GM12878 (cell line): ENCODE measurements at regions not wholly inside any gene's neighbourhood (a gene's known extent, or its start where the extent isn't known, plus 50 kb on each side); places are given as distances from the start of the nearest gene placed in this dataset.

Experiments
- ATAC-seq: fragments of 200-7000 bp; cut with Tn5 transposase; 3 replicates; pipeline ENCODE4 v1.9.1; 2020; ENCODE audit warnings: mild to moderate bottlenecking, moderate library complexity
- BruUV-seq: library from RNA; stranded (reverse); fragments of 400-500 nt; replicated peaks from 2 replicates; lab custom pipeline; 2021; lab: Mats Ljungman, UMichigan
- CTCF ChIA-PET: fragments of 300-600 bp; sonication (Branson Sonifier 250); formaldehyde crosslinking; extraction: SDS; loops from one replicate; lab custom pipeline; 2021; ENCODE audit warnings: inconsistent platforms; lab: Yijun Ruan, JAX
- POLR2A ChIA-PET: fragments of 350-600 bp; formaldehyde crosslinking; extraction: SDS; loops from one replicate; lab custom pipeline; 2021; ENCODE audit warnings: inconsistent platforms; lab: Charles Lee
- RAD21 ChIA-PET: fragments of 300-600 bp; sonication (Branson Sonifier 250); formaldehyde crosslinking; loops from one replicate; lab custom pipeline; 2023; ENCODE audit warnings: antibody characterized with exemption; ENCODE audit not compliant: unreplicated experiment; lab: Charles Lee
- SMC1A ChIA-PET: fragments of 300-600 bp; sonication (Branson Sonifier 250); formaldehyde crosslinking; loops from one replicate; lab custom pipeline; 2023; ENCODE audit not compliant: unreplicated experiment, uncharacterized antibody; lab: Charles Lee
- DNase-seq: peaks from one replicate; pipeline ENCODE4 v3.0.0-alpha.2; 2011; ENCODE audit warnings: low read depth, low spot score
- FAIRE-seq: peaks from 3 replicates; lab custom pipeline; 2011; peaks lifted over from hg19 to GRCh38; lab: Jason Lieb, UNC
- H2AFZ ChIP-seq: 2 replicates; pipeline ENCODE4 v1.6.0; 2011; ENCODE audit warnings: low read depth, low read length, control low read depth; ENCODE audit not compliant: control insufficient read depth
- H3K27ac ChIP-seq: 2 replicates; pipeline ENCODE4 v1.5.1; 2011; ENCODE audit warnings: control low read depth; ENCODE audit not compliant: control insufficient read depth, insufficient read depth
- H3K27me3 ChIP-seq, 2 experiments: replicated peaks in 1 of 2; 2 replicates each; pipeline versions ENCODE4 v1.6.0 to v1.6.1; 2011; ENCODE audit warnings: low read length in 1 of 2; ENCODE audit not compliant: control insufficient read depth in 2 of 2, insufficient read depth in 2 of 2
- H3K36me3 ChIP-seq, 2 experiments: 2 replicates each; pipeline ENCODE4 v1.5.1; 2011; ENCODE audit warnings: low read length in 1 of 2; ENCODE audit not compliant: control insufficient read depth in 2 of 2, insufficient read depth in 2 of 2
- H3K4me1 ChIP-seq: 2 replicates; pipeline ENCODE4 v1.6.1; 2011; ENCODE audit warnings: mild to moderate bottlenecking, low read length, moderate library complexity, mixed read lengths; ENCODE audit not compliant: control insufficient read depth, insufficient read depth
- H3K4me2 ChIP-seq: 2 replicates; pipeline ENCODE4 v1.6.0; 2011; ENCODE audit warnings: control low read depth; ENCODE audit not compliant: control insufficient read depth, insufficient read depth
- H3K4me3 ChIP-seq: fragments of 200-600 bp; sonication (generic); 2 replicates; pipeline ENCODE4 v1.5.1; 2016
- H3K79me2 ChIP-seq: 2 replicates; pipeline ENCODE4 v1.6.0; 2011; ENCODE audit warnings: low read length; ENCODE audit not compliant: control insufficient read depth, insufficient read depth
- H3K9ac ChIP-seq: 2 replicates; pipeline ENCODE4 v1.8.0; 2011; ENCODE audit warnings: low read length, control low read depth, mixed read lengths; ENCODE audit not compliant: control insufficient read depth, insufficient read depth
- H3K9me3 ChIP-seq: replicated peaks from 3 replicates; pipeline ENCODE4 v1.5.1; 2011; ENCODE audit warnings: mild to moderate bottlenecking, low read length; ENCODE audit not compliant: control insufficient read depth, insufficient read depth
- H4K20me1 ChIP-seq: 2 replicates; pipeline ENCODE4 v1.6.0; 2011; ENCODE audit not compliant: control insufficient read depth, insufficient read depth
- ATF7 ChIP-seq: fragments of 450-650 bp; IDR thresholded peaks from 2 replicates; pipeline ENCODE4 v1.6.1; 2016; ENCODE audit warnings: low read depth, mild to moderate bottlenecking
- BCL3 ChIP-seq: IDR thresholded peaks from 2 replicates; pipeline ENCODE4 v1.6.1; 2011; ENCODE audit warnings: borderline replicate concordance, low read depth, mild to moderate bottlenecking, moderate library complexity, low read length; ENCODE audit not compliant: insufficient read depth, poor library complexity, severe bottlenecking
- GABPA ChIP-seq: IDR thresholded peaks from 2 replicates; pipeline ENCODE4 v1.6.1; 2014; ENCODE audit warnings: antibody characterized with exemption, low read depth, mild to moderate bottlenecking, inconsistent platforms
- JUND ChIP-seq: IDR thresholded peaks from 2 replicates; pipeline ENCODE4 v1.6.1; 2012; ENCODE audit warnings: low read depth, mild to moderate bottlenecking, low read length, improper control_type of control experiment, moderate library complexity
- KDM1A ChIP-seq: fragments of 200-600 bp; sonication (generic); IDR thresholded peaks from 2 replicates; pipeline ENCODE4 v1.6.1; 2016; ENCODE audit warnings: borderline replicate concordance
- LARP7 ChIP-seq: fragments of 450-650 bp; IDR thresholded peaks from 2 replicates; pipeline ENCODE4 v1.6.1; 2017; ENCODE audit warnings: mild to moderate bottlenecking
- NBN ChIP-seq: fragments of 450-650 bp; IDR thresholded peaks from 2 replicates; pipeline ENCODE4 v1.6.1; 2016
- POLR2A ChIP-seq: IDR thresholded peaks from 2 replicates; pipeline ENCODE4 v1.6.1; 2011; ENCODE audit warnings: low read depth, mild to moderate bottlenecking, low read length
- RB1 ChIP-seq: fragments of 450-650 bp; formaldehyde crosslinking; IDR thresholded peaks from 2 replicates; pipeline ENCODE4 v1.6.1; 2017; ENCODE audit warnings: mild to moderate bottlenecking, borderline replicate concordance
- RBBP5 ChIP-seq: fragments of 200-600 bp; sonication (generic); conservative IDR thresholded peaks from 2 replicates; pipeline ENCODE4 v1.6.1; 2016
- REST ChIP-seq: IDR thresholded peaks from 2 replicates; pipeline ENCODE4 v1.6.1; 2012; ENCODE audit warnings: mild to moderate bottlenecking, low read depth, low read length
- SREBF2 ChIP-seq: IDR thresholded peaks from 2 replicates; pipeline ENCODE4 v1.6.1; 2012; ENCODE audit warnings: mild to moderate bottlenecking, low read length
- TCF7 ChIP-seq: IDR thresholded peaks from 2 replicates; pipeline ENCODE4 v1.6.1; 2014; ENCODE audit warnings: antibody characterized with exemption, borderline replicate concordance
- YY1 ChIP-seq: IDR thresholded peaks from 2 replicates; pipeline ENCODE4 v1.6.1; 2011; ENCODE audit warnings: low read depth, mild to moderate bottlenecking, low read length
- ZNF217 ChIP-seq: fragments of 450-650 bp; IDR thresholded peaks from 2 replicates; pipeline ENCODE4 v1.6.1; 2017; ENCODE audit warnings: antibody characterized with exemption, mild to moderate bottlenecking
- WGBS: methylation state at CpG from one replicate; pipeline ENCODE4 v1.1.6; 2016; ENCODE audit warnings: low lambda C conversion rate; ENCODE audit not compliant: insufficient replicate concordance, insufficient coverage; ENCODE audit errors: missing lambda C conversion rate; 5-methylcytosine and 5-hydroxymethylcytosine counted together
- in situ Hi-C: fragments of 300-500 bp; cut with MboI; formaldehyde crosslinking; loops from 9 replicates; pipeline ENCODE4 v1.14.3; 2018; ENCODE audit warnings: mixed read lengths
- intact Hi-C: fragments of 100-400 bp; cut with micrococcal nuclease; formaldehyde crosslinking; loops from one replicate; pipeline ENCODE4 v1.14.2; 2022; ENCODE audit not compliant: unreplicated experiment
- TF ChIP-seq, protein P1 (sequence below): fragments of 450-650 bp; IDR thresholded peaks from 2 replicates; pipeline ENCODE4 v1.6.1; 2018; ENCODE audit warnings: borderline replicate concordance, mild to moderate bottlenecking; ENCODE audit not compliant: partially characterized antibody
- TF ChIP-seq, protein P2 (sequence below): fragments of 450-650 bp; IDR thresholded peaks from 2 replicates; pipeline ENCODE4 v1.6.1; 2017; ENCODE audit warnings: low read depth, mild to moderate bottlenecking, moderate library complexity

GRCh38 chr2:157996799-157997198, 104.9 kb upstream of the UPP2 start (continued):
- TF ChIP-seq POLR2A, result no peak
- TF ChIP-seq JUND, result no peak
- TF ChIP-seq GABPA, result no peak
- TF ChIP-seq RBBP5, result no peak
- TF ChIP-seq TCF7, result no peak
- TF ChIP-seq NBN, result no peak
- no peak for TF ChIP-seq KDM1A
- TF ChIP-seq LARP7, result no peak
- TF ChIP-seq REST, result no peak
- TF ChIP-seq, all 136 proteins: peak for 0

- ChIA-PET SMC1A (interaction anchor here (0.6 kb wide), 1 partner anchor 26 kb away, joined by 3 read pairs; no protein-coding TSS in a partner anchor), RAD21 (no interaction called here), CTCF (interaction anchor here (0.6 to 1.2 kb wide), 2 partner anchors 11 to 30 kb away, joined by 3 to 4 read pairs; no protein-coding TSS in a partner anchor), POLR2A (no interaction called here)
- FAIRE-seq, result no peak
- no peak for ATAC-seq
- Histone ChIP-seq H3K79me2 (no peaks in the 10 kb centered on the region), H3K4me2 (no peak overlapping the region), H3K36me3 (no peaks in the 10 kb centered on the region), H2AFZ (no peak overlapping the region), H4K20me1 (no peaks in the 10 kb centered on the region), H3K4me1 (no peaks in the 10 kb centered on the region), H3K4me3 (no peak overlapping the region), H3K27me3 (no peaks in the 10 kb centered on the region), H3K9me3 (no peaks in the 10 kb centered on the region), H3K27ac (no peak overlapping the region), H3K9ac (no peak overlapping the region)
- 0% methylated on average over 1 of the region's 1 CpG for WGBS
- no peak for DNase-seq
- in situ Hi-C loops, result no loop called here
- no TSS peak for BruUV-seq
- intact Hi-C loops, result no loop called here
- TF ChIP-seq POLR2A, result no peak
- TF ChIP-seq BCL3, result no peak
- TF ChIP-seq RB1, result no peak
- TF ChIP-seq, protein P1, sequence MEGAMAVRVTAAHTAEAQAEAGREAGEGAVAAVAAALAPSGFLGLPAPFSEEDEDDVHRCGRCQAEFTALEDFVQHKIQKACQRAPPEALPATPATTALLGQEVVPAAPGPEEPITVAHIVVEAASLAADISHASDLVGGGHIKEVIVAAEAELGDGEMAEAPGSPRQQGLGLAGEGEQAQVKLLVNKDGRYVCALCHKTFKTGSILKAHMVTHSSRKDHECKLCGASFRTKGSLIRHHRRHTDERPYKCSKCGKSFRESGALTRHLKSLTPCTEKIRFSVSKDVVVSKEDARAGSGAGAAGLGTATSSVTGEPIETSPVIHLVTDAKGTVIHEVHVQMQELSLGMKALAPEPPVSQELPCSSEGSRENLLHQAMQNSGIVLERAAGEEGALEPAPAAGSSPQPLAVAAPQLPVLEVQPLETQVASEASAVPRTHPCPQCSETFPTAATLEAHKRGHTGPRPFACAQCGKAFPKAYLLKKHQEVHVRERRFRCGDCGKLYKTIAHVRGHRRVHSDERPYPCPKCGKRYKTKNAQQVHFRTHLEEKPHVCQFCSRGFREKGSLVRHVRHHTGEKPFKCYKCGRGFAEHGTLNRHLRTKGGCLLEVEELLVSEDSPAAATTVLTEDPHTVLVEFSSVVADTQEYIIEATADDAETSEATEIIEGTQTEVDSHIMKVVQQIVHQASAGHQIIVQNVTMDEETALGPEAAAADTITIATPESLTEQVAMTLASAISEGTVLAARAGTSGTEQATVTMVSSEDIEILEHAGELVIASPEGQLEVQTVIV, result no peak
- no peak for TF ChIP-seq YY1
- TF ChIP-seq ZNF217, result no peak
- TF ChIP-seq, protein P2, sequence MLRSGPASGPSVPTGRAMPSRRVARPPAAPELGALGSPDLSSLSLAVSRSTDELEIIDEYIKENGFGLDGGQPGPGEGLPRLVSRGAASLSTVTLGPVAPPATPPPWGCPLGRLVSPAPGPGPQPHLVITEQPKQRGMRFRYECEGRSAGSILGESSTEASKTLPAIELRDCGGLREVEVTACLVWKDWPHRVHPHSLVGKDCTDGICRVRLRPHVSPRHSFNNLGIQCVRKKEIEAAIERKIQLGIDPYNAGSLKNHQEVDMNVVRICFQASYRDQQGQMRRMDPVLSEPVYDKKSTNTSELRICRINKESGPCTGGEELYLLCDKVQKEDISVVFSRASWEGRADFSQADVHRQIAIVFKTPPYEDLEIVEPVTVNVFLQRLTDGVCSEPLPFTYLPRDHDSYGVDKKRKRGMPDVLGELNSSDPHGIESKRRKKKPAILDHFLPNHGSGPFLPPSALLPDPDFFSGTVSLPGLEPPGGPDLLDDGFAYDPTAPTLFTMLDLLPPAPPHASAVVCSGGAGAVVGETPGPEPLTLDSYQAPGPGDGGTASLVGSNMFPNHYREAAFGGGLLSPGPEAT, result no peak
- no peak for TF ChIP-seq ATF7
- no peak for TF ChIP-seq SREBF2
Measured at GRCh38 chr2:157995117-157995516, 106.6 kb upstream of the UPP2 start.
